ENCODE measurements at regions not wholly inside any gene's neighbourhood (a gene's known extent, or its start where the extent isn't known, plus 50 kb on each side); places are given as distances from the start of the nearest gene placed in this dataset.

GRCh38 chr11:82458147-82458546 lies 275.5 kb downstream of the FAM181B start:
- no peak for DNase-seq (ENCODE audit: extremely low read depth, low read depth)
- no peak for TF ChIP-seq CTCF (IDR thresholded peaks at IDR 0.05; ENCODE audit: low read depth, low read length)

- TF ChIP-seq CTCF (IDR thresholded peaks at IDR 0.05; ENCODE audit: low read depth, low read length) = no peak
Measured at GRCh38 chr11:82450996-82451395, 282.7 kb downstream of the FAM181B start.

GRCh38 chr11:82406611-82407010 lies 327.1 kb downstream of the FAM181B start:
- DNase-seq (ENCODE audit: extremely low read depth, low read depth) = no peak
- TF ChIP-seq CTCF (IDR thresholded peaks at IDR 0.05; ENCODE audit: low read depth, low read length) = no peak

More at GRCh38 chr11:82450996-82451395, 282.7 kb downstream of the FAM181B start:
- no peak for DNase-seq (ENCODE audit: extremely low read depth, low read depth)

GRCh38 chr11:82405421-82405820 lies 328.2 kb downstream of the FAM181B start:
- TF ChIP-seq CTCF (IDR thresholded peaks at IDR 0.05; ENCODE audit: low read depth, low read length) = no peak

GRCh38 chr11:82404981-82405380 lies 328.7 kb downstream of the FAM181B start:
- TF ChIP-seq CTCF (IDR thresholded peaks at IDR 0.05; ENCODE audit: low read depth, low read length) = no peak
- no peak for DNase-seq (ENCODE audit: extremely low read depth, low read depth)

More at GRCh38 chr11:82405421-82405820, 328.2 kb downstream of the FAM181B start:
- no peak for DNase-seq (ENCODE audit: extremely low read depth, low read depth)

GRCh38 chr11:82403640-82404305 lies 329.9 kb downstream of the FAM181B start:
- DNase-seq (ENCODE audit: extremely low read depth, low read depth) = no peak

More at GRCh38 chr11:82403640-82404305, 329.9 kb downstream of the FAM181B start:
- no peak for TF ChIP-seq CTCF (IDR thresholded peaks at IDR 0.05; ENCODE audit: low read depth, low read length)

All from AG09319 (cell line).